IPS DF 4.7 (cell line): ENCODE measurements at regions not wholly inside any gene's neighbourhood (a gene's known extent, or its start where the extent isn't known, plus 50 kb on each side); places are given as distances from the start of the nearest gene placed in this dataset.

Experiments
- DNase-seq: peaks from one replicate; pipeline ENCODE4 v3.0.0-alpha.2; 2013; ENCODE audit warnings: low spot score; ENCODE audit errors: extremely low read depth

DNA sequence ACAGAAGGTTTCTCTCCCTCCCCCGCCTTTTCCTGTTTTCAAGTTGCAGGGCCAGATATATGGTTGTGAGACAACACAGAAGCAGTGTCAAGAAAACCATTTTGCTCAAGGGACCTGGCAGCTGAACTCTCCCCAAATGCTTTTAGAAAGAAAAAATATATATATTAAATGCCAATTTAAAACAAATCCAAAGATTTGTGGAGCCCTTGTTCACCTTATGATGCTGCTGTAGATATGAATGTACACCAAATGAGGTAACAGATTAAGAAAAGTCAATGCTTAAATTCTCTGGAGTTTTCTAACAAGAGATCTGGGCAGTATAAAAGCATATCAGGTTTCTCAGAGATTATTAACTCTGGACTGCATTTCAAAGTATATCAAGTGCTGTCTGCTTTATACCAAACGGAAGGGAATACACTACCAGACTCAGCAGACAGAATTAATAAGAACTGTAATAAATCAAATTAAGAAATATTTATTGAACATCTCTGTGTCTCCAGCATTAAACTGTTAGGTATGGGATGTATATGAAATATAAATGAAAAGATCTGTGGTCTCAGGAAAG lies 357.5 kb downstream of the HDGFL1 start:
- no peak for DNase-seq

- DNase-seq = no peak
These were observed 359.4 kb downstream of the HDGFL1 start for GRCh38 chr6:22928775-22929174.

- no peak for DNase-seq
These were observed 360.1 kb downstream of the HDGFL1 start for GRCh38 chr6:22929311-22929985.

- DNase-seq = no peak
These were observed 371.4 kb downstream of the HDGFL1 start for GRCh38 chr6:22940581-22941290.

GRCh38 chr6:22942403-22942802 lies 373.0 kb downstream of the HDGFL1 start:
- no peak for DNase-seq

- no peak for DNase-seq
These were observed 374.0 kb downstream of the HDGFL1 start for GRCh38 chr6:22943327-22943726.

GRCh38 chr6:22949967-22950366 lies 380.6 kb downstream of the HDGFL1 start:
- no peak for DNase-seq

- DNase-seq = no peak
These were observed 382.7 kb downstream of the HDGFL1 start for GRCh38 chr6:22952097-22952496.

- DNase-seq = no peak
These were observed 385.5 kb downstream of the HDGFL1 start for GRCh38 chr6:22954749-22955385.

GRCh38 chr6:22956029-22956681 lies 386.8 kb downstream of the HDGFL1 start:
- no peak for DNase-seq

- no peak for DNase-seq
These were observed 389.3 kb downstream of the HDGFL1 start for GRCh38 chr6:22958677-22959076.

GRCh38 chr6:22959571-22959970 lies 390.2 kb downstream of the HDGFL1 start:
- no peak for DNase-seq

DNA sequence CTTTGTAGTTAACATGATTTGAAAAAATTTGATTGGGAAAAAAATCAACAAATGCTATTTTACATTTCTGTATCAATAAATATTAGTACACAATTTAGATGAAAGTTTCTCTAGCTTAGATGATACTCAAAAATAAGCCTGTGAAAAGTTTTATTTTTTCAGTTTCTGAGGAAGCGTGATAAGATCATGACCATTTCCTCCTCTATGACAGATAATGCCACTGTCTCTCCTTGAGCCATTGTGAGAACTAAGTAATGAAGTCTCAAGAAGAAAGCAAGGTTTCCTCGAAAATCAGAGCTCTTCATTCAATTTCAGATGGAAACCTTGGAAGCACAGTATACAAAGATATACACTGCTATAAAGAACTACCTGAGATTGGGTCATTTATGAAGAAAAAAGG lies 395.0 kb downstream of the HDGFL1 start:
- no peak for DNase-seq

DNA sequence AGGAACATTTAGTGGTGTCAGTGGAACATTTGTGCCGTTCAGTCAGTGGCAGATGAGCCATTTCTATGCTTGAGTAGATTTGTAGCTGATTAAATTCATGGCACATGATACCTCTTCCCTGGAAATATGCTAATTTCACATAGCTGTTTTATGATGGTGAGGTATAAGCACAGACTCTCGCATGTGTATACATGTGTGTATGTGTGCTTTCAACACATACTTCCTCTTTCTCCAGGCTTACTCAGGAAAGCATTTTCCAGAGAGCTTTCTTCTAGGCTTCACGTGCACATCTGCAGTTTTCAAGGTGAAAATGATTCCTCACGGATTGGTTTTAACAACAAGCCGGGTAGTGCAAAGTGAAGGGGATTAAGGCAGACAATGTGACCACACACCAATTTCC lies 396.5 kb downstream of the HDGFL1 start:
- no peak for DNase-seq

DNA sequence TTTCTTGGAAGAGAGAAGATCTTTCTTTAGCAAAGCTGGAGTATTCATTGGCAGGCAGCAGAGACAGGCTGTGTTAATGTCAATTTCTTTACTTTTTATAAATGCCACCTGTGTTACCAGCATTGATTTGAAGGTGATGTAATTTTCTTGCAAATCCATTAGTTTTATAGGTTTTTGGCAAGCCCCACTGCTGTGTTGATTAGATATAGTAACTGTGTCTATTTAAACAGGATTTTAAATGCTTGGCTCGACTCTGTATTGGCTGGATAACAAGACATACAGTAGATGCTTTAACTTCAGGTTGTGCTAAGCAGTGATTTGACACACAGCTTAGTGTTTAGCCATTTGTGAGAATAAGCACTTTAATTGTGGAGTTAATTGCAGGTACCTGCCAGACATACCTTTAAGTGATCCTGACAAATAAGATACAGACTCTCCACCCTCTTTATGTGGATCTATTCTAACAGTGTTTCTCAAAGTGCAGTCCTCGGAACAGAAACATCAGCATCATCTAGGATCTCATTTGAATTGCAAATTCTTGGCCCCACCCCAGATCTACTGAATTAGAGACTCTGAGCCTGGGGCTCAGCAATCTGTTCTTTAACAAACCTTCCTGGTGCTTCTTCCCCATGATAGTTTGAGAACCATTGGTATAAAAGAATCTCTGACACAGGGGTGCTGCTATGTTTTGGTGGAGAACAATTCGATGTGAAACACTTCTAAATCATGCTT lies 397.5 kb downstream of the HDGFL1 start:
- no peak for DNase-seq

DNA sequence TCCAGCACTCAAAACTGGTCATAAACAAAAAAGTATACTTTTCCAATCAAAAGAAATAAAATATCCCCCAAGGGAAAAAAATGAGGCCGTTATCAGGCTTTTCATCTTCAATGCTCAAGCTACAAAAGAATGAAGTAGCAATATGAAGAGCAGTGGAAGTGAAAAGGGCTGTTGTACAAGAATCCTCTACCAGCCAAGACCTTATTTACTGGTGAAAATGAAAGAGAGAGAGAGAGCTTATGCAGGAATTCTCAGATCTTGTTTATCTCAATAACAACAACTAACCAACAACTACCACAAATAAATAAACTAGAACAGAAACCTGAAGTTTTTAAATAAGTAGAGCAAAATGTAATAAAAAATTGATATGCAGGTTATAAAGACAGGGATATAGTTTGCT lies 400.6 kb downstream of the HDGFL1 start:
- DNase-seq = no peak

DNA sequence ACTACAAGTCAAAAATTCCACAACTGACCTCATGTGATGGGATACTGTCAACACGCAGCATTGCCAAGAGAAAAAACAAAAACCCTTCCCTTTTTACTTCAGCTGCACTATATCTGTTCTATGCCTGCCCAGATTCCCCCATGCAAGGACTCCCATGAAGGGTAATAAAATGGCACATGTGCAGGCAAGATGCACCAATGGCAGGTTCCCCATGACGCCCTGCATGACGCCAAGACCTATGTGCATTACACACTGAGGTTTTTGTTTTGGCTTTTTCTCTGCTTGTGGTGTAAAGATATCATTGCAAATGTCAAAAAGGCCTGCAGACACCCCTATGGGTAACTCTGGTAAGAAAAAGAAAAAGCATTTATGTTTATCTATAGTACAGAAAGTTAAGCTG lies 403.4 kb downstream of the HDGFL1 start:
- no peak for DNase-seq

- DNase-seq = no peak
These were observed 405.7 kb downstream of the HDGFL1 start for GRCh38 chr6:22975079-22975478.

- no peak for DNase-seq
These were observed 411.1 kb downstream of the HDGFL1 start for GRCh38 chr6:22980446-22980845.

DNA sequence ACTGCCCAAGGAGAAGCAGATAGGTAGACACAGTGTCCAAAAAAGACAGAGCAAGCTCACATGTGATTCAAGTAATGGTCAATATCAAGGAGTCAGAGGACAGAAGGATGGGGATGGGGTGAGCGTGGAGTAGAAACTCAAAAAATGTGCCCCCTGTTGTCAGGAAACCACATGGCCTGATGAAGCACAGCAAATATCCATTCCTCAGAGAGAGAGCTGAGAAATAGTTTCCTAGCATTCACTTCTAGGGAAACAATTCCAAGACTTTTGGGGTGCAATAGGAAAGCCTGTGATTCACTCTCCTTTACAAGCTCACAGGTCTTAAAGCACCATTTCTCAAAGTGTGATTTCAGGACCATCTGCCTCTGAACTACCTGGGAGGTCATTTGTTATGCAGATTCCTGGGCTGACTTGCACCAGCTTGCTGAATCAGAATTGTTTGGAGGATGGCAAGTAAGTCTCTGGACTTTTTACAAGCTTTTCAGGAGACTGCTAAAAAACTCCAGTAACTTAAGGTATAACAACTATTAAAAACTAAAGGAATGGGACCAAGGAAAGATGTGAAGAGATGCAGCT lies 432.8 kb downstream of the HDGFL1 start:
- DNase-seq = peak; percentile 49
